ENCODE measurements at regions not wholly inside any gene's neighbourhood (a gene's known extent, or its start where the extent isn't known, plus 50 kb on each side); places are given as distances from the start of the nearest gene placed in this dataset.

- TF ChIP-seq, protein P1, sequence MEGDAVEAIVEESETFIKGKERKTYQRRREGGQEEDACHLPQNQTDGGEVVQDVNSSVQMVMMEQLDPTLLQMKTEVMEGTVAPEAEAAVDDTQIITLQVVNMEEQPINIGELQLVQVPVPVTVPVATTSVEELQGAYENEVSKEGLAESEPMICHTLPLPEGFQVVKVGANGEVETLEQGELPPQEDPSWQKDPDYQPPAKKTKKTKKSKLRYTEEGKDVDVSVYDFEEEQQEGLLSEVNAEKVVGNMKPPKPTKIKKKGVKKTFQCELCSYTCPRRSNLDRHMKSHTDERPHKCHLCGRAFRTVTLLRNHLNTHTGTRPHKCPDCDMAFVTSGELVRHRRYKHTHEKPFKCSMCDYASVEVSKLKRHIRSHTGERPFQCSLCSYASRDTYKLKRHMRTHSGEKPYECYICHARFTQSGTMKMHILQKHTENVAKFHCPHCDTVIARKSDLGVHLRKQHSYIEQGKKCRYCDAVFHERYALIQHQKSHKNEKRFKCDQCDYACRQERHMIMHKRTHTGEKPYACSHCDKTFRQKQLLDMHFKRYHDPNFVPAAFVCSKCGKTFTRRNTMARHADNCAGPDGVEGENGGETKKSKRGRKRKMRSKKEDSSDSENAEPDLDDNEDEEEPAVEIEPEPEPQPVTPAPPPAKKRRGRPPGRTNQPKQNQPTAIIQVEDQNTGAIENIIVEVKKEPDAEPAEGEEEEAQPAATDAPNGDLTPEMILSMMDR (IDR thresholded peaks at IDR 0.05) = no peak
- H3K9me3 ChIP-seq = peaks cover 7% of the 10 kb centered on the region
- H3K4me1 ChIP-seq = no peaks in the 10 kb centered on the region
- H3K4me3 ChIP-seq = no peak overlapping the region
- intact Hi-C loops (cut with DNase I) = no loop called here
- H3K27me3 ChIP-seq (ENCODE audit: low read depth) = no peaks in the 10 kb centered on the region
- ATAC-seq = no peak
- H3K27ac ChIP-seq = no peak overlapping the region
- no peaks in the 10 kb centered on the region for H3K36me3 ChIP-seq
- DNase-seq = no peak
Observed at GRCh38 chr4:62429297-62429696, 1229.2 kb downstream of the ADGRL3 start.

DNA sequence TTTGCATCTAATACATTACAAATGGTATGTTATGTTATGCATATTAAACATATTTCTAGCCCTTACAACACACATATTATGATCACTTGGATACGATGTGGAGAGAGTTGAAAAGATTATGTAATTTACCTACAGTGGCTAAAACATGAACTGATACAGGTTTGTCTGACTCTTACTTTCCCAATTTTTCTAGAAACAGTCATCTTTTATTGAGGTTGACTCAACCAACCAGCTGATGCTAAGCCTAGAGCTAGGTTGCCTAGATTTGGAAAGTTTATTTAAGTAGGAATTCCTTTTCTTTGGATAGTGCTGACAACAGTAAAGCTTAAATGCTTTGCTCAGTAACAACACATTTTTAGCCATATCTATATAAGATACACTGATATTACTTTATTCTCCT is 1215.1 kb downstream of the ADGRL3 start:
- ATAC-seq (no peak), DNase-seq (no peak)
- Histone ChIP-seq H3K27ac (no peak overlapping the region), H3K4me1 (no peaks in the 10 kb centered on the region), H3K9me3 (no peaks in the 10 kb centered on the region), H3K36me3 (no peaks in the 10 kb centered on the region), H3K27me3 (ENCODE audit: low read depth) (no peaks in the 10 kb centered on the region), H3K4me3 (no peak overlapping the region)
- TF ChIP-seq, protein P1 (IDR thresholded peaks at IDR 0.05) = no peak
- intact Hi-C loops (cut with DNase I) = no loop called here

GRCh38 chr4:62414563-62414962 is 1214.4 kb downstream of the ADGRL3 start:
- intact Hi-C loops (cut with DNase I) = no loop called here
- H3K27me3 ChIP-seq (ENCODE audit: low read depth) = no peaks in the 10 kb centered on the region
- no peak for DNase-seq
- H3K36me3 ChIP-seq = no peaks in the 10 kb centered on the region
- no peak overlapping the region for H3K4me3 ChIP-seq
- no peaks in the 10 kb centered on the region for H3K9me3 ChIP-seq
- H3K4me1 ChIP-seq = no peaks in the 10 kb centered on the region
- TF ChIP-seq, protein P1 (IDR thresholded peaks at IDR 0.05) = no peak
- no peak for ATAC-seq
- no peak overlapping the region for H3K27ac ChIP-seq

- no peaks in the 10 kb centered on the region for H3K27me3 ChIP-seq (ENCODE audit: low read depth)
- no peaks in the 10 kb centered on the region for H3K9me3 ChIP-seq
- H3K27ac ChIP-seq = no peak overlapping the region
- TF ChIP-seq, protein P1 (IDR thresholded peaks at IDR 0.05) = no peak
- no peaks in the 10 kb centered on the region for H3K36me3 ChIP-seq
- H3K4me1 ChIP-seq = no peaks in the 10 kb centered on the region
- no peak for ATAC-seq
- H3K4me3 ChIP-seq = no peak overlapping the region
- no peak for DNase-seq
- intact Hi-C loops (cut with DNase I) = no loop called here
Observed at GRCh38 chr4:62410371-62411003, 1210.4 kb downstream of the ADGRL3 start.

DNA sequence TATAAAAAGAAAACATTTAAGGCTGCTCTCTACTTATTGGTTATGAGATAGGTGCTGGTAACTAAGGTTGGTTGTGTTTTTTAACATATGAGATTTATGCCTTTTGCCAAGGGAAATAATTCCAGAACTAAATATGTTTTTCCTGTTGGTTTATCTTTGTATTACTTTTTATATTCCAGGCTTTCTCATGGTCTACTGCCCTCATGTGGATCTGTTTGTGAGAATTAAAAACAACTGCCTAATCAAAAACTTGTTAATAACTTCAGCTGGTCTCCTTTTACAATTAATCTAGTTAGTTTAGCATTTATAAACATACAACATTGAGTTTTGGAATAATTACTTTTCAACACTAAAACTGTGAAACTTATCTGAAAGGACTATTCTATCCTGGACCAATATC is 1208.3 kb downstream of the ADGRL3 start:
- H3K27me3 ChIP-seq (ENCODE audit: low read depth) = no peaks in the 10 kb centered on the region
- no peak for ATAC-seq
- DNase-seq = no peak

More for the DNA sequence above, 1208.3 kb downstream of the ADGRL3 start:
- intact Hi-C loops (cut with DNase I) = no loop called here
- Histone ChIP-seq H3K4me1 (no peaks in the 10 kb centered on the region), H3K36me3 (no peaks in the 10 kb centered on the region), H3K9me3 (no peaks in the 10 kb centered on the region), H3K4me3 (no peak overlapping the region), H3K27ac (no peak overlapping the region)
- TF ChIP-seq, protein P1 (IDR thresholded peaks at IDR 0.05) = no peak

All from lower lobe of right lung (tissue), 2 donors.